ENCODE measurements at regions not wholly inside any gene's neighbourhood (a gene's known extent, or its start where the extent isn't known, plus 50 kb on each side); places are given as distances from the start of the nearest gene placed in this dataset.

DNA sequence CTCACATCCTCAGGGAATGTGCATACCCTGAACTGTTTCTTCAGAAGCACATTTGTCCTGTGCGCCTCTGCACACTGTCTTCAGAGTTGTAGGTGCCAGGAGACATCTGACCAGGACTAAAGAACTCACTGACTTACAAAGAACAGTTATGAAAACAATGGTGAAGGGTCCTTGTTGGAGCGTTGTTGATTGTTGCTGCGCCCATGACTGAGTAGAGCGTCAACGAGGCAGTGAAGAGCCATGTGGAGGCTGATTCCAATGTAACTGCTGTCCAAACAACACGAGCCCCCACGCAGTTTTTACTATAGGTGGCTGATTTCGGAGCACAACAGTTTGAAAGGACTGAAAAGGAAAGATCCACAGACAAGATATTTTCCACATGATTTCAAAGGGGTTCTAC lies 380.3 kb downstream of the CDH26 start:
- DNase-seq = no peak

- DNase-seq = no peak
These were observed 381.5 kb downstream of the CDH26 start for GRCh38 chr20:60339738-60340137.

DNA sequence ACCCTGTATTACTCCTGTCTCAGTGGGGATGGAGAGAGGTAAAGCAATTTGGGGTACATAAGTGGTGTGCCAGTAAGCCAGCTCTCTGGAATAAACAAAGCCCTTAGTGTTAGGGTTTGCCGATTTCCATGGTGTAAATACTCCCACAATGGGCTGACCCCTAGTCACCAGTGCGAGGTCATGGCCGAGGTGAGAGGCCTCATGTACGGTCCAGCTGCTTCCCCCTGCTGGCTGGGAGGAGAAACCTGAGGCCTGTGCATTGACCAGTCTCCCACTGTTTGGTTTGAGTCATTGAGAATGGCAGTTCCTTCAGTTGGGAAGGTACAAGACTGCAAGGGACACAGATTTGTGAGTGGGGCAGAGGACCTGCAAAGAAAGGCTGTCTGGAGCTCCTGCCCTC lies 382.0 kb downstream of the CDH26 start:
- DNase-seq = no peak

DNA sequence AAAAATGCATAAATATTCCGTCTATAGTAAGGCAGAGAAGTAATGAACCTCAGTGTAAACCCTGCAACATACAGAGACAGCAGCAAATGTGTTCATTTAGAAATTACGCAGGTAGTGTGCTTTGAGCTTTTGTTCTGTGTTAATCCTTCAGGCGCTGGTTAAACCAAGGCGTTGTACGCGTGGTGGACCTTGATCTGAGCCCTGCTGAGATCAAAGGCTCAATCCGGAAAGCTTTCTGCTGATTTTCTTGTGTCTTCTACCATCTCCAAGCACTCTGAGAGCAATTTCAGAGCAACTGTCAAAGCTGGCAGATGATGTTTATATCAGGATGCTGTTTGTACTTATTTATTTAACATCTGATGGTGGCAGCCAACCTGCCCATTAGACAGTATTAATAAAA lies 382.8 kb downstream of the CDH26 start:
- DNase-seq = no peak

- no peak for DNase-seq
These were observed 386.9 kb downstream of the CDH26 start for GRCh38 chr20:60345106-60345505.

DNA sequence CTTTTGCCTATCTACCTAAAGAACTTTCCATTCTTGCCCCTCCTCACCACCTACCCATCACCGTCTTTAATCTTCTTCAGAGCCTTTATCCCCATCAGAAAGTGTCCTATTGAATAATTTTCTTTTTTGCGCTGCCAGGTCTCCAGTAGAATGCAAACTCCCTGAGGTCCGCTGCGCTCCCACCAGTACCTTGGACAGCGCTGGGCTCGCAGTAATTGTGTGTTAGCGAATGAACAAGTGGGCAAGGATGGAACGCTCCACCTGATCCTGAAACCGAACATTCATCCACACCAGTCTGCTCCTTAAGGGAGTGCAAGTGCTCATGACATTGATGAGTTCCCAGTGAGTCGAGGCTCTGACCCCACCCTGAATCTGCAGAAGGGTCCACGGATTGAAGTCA lies 391.2 kb downstream of the CDH26 start:
- no peak for DNase-seq

GRCh38 chr20:60352017-60352416 lies 393.8 kb downstream of the CDH26 start:
- no peak for DNase-seq

GRCh38 chr20:60352596-60352995 lies 394.4 kb downstream of the CDH26 start:
- DNase-seq = no peak

- no peak for DNase-seq
These were observed 395.9 kb downstream of the CDH26 start for GRCh38 chr20:60354024-60354580.

DNA sequence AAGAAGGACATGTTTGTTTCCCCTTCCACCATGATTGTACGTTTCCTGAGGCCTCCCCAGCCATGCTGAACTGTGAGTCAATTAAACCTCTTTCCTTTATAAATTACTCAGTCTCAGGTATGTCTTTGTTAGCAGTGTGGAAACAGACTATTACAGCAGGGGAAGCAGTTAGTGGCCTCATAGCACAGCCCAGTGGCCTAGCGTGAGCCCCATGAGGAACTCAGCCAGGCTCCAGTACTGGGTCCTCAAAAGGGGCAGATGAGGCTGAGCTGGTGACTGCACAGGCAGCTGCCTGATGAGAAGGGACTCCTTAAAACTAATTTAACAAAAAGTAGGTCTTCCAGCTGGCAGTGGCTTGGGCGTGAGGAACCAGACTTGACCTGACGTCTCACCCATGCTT lies 399.9 kb downstream of the CDH26 start:
- DNase-seq = no peak

DNA sequence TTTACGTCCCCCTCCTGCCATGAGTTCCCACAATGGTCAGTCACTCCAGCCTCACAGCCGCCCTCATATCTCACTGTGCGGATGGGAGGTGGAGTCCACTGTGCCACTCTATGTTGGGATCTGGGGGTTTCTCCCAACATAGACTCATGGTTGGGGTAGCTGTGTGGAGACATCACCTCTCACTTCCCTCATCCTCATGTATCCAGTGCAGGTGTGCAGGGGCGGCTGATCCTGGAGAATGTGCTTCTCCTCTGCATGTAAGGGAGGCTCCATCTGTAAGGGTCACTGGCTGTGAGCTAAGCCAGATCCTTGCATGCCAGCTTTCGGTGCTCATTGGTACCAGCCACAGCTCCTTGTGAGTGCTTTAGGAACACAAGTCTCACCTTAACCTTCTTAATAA lies 400.8 kb downstream of the CDH26 start:
- DNase-seq = no peak

GRCh38 chr20:60361761-60362395 lies 403.7 kb downstream of the CDH26 start:
- DNase-seq = no peak

- DNase-seq = no peak
These were observed 404.3 kb downstream of the CDH26 start for GRCh38 chr20:60362531-60362930.

DNA sequence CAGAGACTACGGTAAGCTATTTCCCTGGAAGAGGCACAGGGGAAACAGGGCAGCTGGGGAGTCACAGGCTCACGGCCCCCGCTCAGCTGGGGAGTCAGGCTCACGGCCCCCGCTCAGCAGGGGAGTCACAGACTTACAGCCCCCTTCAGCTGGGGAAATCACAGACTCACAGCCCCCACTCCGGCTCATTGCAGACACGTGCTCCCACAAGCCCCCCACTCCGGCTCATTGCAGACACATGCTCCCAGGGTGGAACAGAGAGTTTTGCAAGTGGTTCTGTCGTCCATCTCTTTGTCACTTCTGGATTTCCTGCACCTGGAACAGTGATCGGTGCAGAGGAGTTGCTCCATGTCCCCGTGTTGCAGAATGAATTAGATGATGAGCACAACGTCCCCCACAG lies 405.5 kb downstream of the CDH26 start:
- DNase-seq = no peak

- DNase-seq = no peak
These were observed 406.9 kb downstream of the CDH26 start for GRCh38 chr20:60365064-60365666.

GRCh38 chr20:60365882-60366281 lies 407.7 kb downstream of the CDH26 start:
- no peak for DNase-seq

GRCh38 chr20:60371384-60371783 lies 413.2 kb downstream of the CDH26 start:
- no peak for DNase-seq

GRCh38 chr20:60372275-60372674 lies 414.1 kb downstream of the CDH26 start:
- DNase-seq = no peak

DNA sequence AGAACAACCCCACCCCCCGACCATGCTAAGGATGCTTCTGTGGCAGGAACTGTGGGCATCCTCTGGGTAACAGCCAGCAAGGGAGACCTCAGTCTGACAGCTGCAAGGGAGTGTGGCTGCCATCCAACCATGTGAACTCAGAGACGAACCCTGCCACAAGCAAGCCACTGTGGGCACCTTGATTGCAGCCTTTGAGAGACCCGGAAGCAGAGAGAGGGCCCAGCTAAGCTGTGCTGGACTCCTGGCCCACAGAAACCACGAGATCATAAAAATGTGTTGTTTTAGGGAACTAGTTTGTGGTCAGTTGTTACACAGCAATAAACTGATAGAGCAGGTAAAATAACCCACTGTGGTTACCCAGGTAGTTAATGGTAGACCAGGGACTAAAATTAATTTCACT lies 414.6 kb downstream of the CDH26 start:
- no peak for DNase-seq

DNA sequence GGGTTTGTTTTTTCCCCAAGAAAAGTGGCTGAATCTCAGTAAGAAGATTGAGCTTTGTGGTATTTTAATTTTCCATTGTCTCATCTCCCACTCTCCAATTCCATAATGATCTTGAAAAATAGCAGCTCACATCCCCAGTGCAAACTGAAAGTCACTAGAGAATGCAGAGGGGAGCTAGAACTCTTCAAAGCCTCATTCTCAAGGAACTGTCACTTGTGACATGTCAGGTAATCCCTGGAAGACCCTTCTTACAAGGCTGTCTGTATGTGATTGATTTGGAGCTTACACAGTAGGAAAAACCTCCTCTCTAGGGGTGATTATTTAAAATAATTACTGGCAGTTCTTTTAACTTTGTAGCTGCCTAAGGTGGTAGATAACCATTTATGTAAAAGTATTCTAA lies 420.4 kb downstream of the CDH26 start:
- DNase-seq = no peak

- DNase-seq = no peak
These were observed 423.6 kb downstream of the CDH26 start for GRCh38 chr20:60381643-60382400.

DNA sequence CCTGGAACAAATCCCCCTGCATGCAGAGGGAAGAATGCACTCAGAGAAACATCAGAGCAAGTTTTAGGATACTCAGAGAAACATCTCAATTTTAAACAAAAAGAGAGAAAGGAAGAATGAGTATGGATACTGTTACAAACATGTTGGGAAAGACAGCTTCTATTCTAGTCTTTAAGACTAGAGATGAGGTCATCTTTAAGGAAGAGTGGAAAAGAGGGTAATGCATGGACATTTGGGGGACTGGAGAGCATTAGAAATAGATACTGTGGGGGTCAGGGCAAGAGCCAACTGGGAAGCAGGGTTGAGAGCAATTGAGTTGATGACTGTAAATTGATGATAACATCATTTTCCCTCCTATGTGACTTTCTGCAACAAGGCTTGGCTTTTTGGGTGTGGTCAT lies 431.2 kb downstream of the CDH26 start:
- DNase-seq = no peak

DNA sequence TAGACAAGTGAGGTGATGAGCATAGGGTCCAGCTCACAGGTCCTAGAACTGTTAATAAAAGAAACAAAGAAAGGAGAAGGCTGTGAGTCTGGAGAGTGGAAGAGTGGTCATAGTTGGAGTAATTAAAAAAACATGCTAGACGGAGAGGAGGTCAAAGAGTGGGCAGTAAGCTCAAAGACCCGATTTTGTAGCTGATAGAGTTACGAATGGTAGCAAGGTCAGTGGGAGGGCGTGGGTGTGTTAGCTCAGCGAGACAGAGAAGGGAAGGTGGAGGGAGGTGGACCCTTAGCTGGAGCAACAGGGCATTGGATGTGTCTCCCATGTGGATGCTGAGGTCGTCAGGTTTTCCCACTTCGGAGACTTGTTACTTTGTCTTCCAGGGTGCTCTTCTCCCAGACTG lies 431.7 kb downstream of the CDH26 start:
- DNase-seq = no peak

- DNase-seq = no peak
These were observed 437.8 kb downstream of the CDH26 start for GRCh38 chr20:60395991-60396390.

Measured in NCI-H510A (cell line).